Urothelium cell line (cell line): ENCODE measurements at regions not wholly inside any gene's neighbourhood (a gene's known extent, or its start where the extent isn't known, plus 50 kb on each side); places are given as distances from the start of the nearest gene placed in this dataset.

Experiments
- DNase-seq: peaks from one replicate; pipeline ENCODE4 v3.0.0; 2011; ENCODE audit warnings: low spot score, mixed read lengths
- FAIRE-seq: peaks from 2 replicates; lab custom pipeline; 2011; peaks lifted over from hg19 to GRCh38; lab: Jason Lieb, UNC

GRCh38 chr1:30197639-30198450 is 525.5 kb downstream of the MATN1 start:
- no peak for FAIRE-seq
- DNase-seq, result no peak

- FAIRE-seq (no peak), DNase-seq (no peak)
These were observed 526.3 kb downstream of the MATN1 start for GRCh38 chr1:30196872-30197638.

DNA sequence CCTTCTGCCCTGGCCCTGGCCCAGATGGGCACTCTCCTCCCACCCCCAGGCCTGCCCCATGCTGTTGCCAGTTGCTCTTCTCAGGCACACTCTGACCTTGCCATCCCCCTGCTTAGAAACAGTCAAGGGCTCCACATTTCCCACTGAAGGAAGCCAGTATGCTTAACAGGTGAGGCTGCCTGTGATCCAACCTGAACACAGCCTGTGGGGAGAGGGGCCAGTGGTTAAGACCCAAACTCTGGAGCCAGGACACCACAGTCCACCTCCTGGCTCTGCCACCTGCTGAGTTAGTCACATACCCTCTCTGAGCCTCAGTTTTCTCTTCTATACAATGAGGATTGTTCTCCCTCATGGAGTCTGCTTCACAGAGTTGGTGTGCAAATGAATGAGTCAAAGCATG is 526.9 kb downstream of the MATN1 start:
- DNase-seq (no peak), FAIRE-seq (no peak)

DNA sequence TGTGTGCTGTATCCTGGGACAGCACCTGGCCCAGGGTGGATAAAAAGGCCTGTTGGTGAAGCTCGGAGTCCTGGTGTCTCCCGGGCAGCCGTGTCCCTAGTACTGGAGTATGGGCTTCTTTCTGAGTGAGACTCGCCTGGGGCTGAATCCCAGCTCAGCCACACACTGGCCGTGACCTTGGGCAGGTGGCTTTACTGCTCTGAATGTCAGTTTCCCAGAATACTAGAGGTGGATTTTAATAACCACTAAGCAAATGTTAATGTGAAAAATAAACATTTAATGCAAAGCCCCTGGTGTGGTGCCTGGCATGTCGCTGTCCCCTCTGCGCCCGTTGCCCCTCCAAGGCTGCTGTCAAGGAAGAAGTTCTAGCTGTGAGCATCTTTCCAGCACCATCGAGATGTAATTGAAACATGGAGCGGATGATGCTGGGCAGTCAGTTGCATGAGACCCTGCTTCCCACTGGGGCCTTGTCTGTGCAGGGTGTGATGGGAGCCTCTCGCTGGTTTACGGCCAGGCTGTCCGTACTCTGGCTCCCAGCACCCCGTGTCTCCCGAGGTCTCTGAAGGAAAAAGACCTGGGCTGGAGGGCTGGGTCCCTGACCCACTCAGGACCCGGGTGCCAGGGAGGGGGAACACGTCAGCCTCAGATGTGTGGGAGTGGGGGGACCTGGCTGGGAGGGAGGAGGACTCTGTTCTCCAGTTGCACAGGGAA is 527.8 kb downstream of the MATN1 start:
- DNase-seq (no peak), FAIRE-seq (no peak)

GRCh38 chr1:30194741-30195423 is 528.5 kb downstream of the MATN1 start:
- FAIRE-seq, result no peak
- DNase-seq, result no peak

GRCh38 chr1:30194046-30194619 is 529.3 kb downstream of the MATN1 start:
- no peak for FAIRE-seq
- no peak for DNase-seq

- FAIRE-seq (no peak), DNase-seq (no peak)
These were observed 530.3 kb downstream of the MATN1 start for GRCh38 chr1:30192969-30193630.

GRCh38 chr1:30191154-30191702 is 532.2 kb downstream of the MATN1 start:
- DNase-seq, result peak; percentile 77
- peak; percentile 46 for FAIRE-seq

DNA sequence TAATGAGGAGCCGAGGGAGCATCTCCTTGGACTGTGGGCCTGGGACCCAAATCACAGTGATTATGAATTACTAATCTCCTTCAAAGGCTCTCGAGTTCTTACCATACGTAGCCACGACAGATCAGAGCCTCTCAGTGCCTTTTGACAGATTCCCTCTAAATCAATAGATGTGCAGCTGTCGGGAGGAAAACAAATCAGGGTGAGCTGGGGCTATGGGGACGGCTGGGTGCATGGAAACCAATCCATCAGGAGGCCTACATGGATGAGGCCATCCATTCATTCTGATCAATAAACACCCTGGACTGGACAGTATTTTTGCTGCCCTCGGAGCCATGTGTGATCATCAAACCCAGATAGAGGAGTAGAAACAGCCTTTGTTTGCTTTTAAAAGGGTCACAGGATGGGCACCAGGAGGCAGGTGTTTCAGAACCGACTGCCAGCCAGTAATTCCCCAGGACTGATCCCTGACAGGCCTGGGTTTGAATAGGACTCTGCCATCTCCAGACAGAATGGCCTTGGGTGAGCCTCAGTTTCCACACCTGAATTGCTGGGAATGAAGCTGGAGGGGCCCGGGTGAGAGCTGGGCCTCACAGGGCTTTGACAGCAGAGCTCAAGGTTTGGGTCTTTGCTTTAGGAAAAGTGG is 532.8 kb downstream of the MATN1 start:
- no peak for DNase-seq
- no peak for FAIRE-seq

DNA sequence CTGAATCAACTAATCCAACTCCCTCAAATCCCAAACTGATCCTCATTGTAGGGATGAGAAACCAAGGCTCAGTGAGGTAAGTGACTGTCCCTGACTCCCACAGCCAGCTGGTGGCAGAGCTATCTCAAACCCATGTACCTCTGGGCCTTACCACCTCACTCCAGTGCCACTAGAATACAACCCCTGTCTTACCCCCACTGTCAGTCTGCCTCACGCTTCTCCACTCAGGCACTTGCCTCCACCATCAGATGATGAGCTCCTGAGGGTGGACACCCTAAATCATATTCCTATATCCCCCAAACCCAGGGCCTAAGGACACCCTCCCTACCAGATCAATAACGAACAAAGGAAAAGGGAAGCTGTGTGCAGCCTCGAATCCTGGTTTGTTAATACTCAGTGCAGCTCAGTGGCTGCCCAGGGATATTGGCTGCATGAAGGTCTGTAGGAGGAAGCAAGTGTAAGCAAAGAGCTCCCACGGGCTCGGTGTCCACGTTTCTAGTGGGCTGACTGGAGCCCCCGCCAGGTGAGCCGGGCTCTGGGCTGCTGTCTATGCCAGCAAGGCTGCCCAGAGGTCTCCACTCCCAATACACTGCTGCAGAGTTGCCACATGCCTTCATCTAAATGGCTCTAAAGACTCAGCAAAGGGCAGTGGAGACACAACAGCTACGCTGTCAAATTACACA is 533.4 kb downstream of the MATN1 start:
- DNase-seq (no peak), FAIRE-seq (no peak)

DNA sequence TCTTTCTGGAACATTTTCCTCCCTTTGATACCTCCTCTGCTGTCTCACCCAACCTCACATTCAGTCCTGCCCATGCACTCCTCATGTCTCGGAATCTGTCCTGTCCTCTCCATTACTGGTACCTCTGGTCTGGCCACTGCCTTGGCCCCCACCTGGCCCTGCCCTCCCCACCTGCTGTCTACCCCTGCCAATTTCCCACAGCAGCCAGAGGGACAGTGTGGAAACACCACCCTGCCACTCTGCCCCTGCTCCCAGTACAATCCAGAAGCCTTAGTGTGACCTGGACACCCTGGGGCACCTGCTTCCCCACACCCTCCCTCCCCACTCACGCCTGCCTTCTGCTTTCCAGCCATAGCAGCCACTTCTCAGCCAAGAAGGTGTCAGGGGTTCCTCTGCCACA is 534.4 kb downstream of the MATN1 start:
- DNase-seq (no peak), FAIRE-seq (no peak)

GRCh38 chr1:30188329-30188728 is 535.1 kb downstream of the MATN1 start:
- FAIRE-seq, result no peak
- no peak for DNase-seq

- FAIRE-seq, result no peak
These were observed 535.9 kb downstream of the MATN1 start for GRCh38 chr1:30187413-30188023.

GRCh38 chr1:30186586-30186985 is 536.8 kb downstream of the MATN1 start:
- FAIRE-seq, result no peak

More at GRCh38 chr1:30187413-30188023, 535.9 kb downstream of the MATN1 start:
- DNase-seq, result no peak

DNA sequence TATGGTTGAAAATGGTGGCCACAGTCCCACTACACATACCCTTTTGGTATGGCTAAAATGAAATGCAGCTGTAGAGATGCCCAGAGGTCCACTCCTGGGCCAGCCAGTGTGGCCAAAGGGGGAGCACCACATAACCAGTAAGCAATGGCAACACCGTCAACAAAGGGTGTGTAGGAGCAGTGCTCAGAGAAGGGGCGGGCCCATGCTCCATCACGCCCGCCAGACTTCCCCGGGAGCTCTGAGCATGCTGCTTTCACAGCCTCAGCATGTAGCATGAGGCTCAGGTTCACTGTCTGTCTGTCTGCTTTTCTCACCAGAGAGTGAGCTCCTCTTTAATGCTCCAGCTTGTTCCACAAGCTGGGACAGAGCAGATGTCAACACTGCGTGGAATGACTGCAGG is 537.6 kb downstream of the MATN1 start:
- DNase-seq (no peak), FAIRE-seq (no peak)

More at GRCh38 chr1:30186586-30186985, 536.8 kb downstream of the MATN1 start:
- no peak for DNase-seq

DNA sequence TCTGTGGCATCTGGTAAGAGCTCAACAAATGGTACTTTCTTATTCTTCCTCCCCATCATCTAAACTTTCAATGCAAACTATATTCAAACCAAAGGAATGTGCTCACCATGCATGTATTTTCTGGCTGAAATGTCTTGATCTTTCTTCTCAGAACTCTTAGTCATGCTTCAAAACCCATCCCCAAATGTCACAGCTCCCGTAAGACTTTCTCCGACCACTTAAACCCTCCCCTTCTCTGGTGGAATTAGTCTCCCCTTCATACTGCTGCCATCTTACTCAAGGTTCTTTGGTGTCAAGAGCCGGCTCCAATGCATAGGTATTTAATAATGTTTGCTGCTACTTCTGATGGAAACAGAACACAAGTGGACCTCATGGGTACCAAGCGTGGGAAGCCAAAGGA is 538.1 kb downstream of the MATN1 start:
- FAIRE-seq (no peak), DNase-seq (no peak)

DNA sequence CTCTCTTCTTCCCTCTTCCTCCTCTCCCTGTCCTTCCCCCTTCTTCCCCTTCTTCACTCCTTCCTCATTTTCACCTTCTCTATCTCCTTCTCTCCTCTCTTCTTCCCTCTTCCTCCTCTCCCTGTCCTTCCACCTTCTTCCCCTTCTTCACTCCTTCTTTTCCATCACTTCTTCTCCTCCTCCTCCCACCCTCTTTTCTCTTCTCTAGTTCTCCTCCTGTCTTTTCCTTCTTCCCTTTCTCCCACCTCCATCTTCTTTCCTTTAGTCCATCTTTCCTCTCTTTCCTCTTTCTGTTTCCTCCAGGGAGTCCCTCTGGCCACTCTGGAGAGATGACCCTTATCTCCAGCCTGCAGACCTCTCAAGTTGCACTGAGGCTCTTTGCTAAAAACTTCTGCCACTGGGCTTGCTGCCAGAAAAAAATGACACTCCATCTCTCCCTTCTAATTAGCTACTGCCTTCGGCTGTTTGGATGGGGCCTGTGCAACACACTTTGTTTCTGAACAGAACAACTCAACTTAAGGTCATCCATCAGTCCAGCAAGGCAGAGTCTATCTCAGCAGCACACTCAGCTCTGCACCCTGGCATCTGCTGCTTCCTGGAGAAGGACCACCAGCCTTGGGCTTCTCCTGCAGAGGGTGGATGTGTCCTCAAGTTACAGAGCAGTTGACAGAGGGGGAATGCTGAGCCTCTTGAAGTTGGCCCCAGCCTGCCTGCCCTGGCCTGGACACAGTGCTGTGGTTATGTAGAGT is 538.8 kb downstream of the MATN1 start:
- no peak for DNase-seq
- no peak for FAIRE-seq

GRCh38 chr1:30183895-30184294 is 539.5 kb downstream of the MATN1 start:
- DNase-seq (no peak), FAIRE-seq (no peak)
